ENCODE measurements at regions not wholly inside any gene's neighbourhood (a gene's known extent, or its start where the extent isn't known, plus 50 kb on each side); places are given as distances from the start of the nearest gene placed in this dataset.

- TF ChIP-seq CTCF (IDR thresholded peaks at IDR 0.05) (no peak), POLR2A (IDR thresholded peaks at IDR 0.05) (no peak), POLR2AphosphoS5 (IDR thresholded peaks at IDR 0.05) (no peak), EP300 (IDR thresholded peaks at IDR 0.05) (no peak)
These were observed 440.0 kb downstream of the ZNF536 start for GRCh38 chr19:30812099-30812678.

All from gastroesophageal sphincter (tissue), 3 donors.